Neural progenitor cell (in vitro differentiated cells): ENCODE measurements at regions not wholly inside any gene's neighbourhood (a gene's known extent, or its start where the extent isn't known, plus 50 kb on each side); places are given as distances from the start of the nearest gene placed in this dataset.
"Not testable (repeated sequence)": the region's sequence is repeated elsewhere in the genome, so short reads cannot be mapped to it uniquely, and the experiment has no call there.

Experiments used
- DNase-seq: peaks from one replicate; pipeline ENCODE4 v3.0.0-alpha.2; 2016; ENCODE audit warnings: low spot score
- H2AFZ ChIP-seq: fragments of 200-600 bp; sonication (generic); replicated peaks from 2 replicates; pipeline ENCODE4 v1.6.1; 2016; ENCODE audit warnings: antibody characterized with exemption
- H3F3A ChIP-seq: fragments of 200-600 bp; sonication (generic); 2 replicates; pipeline ENCODE4 v1.6.1; 2016; ENCODE audit warnings: antibody characterized with exemption, low read depth
- H3K27ac ChIP-seq: fragments of 200-600 bp; sonication (generic); 2 replicates; pipeline ENCODE4 v1.5.1; 2016; ENCODE audit warnings: mild to moderate bottlenecking
- H3K27me3 ChIP-seq: fragments of 200-600 bp; sonication (generic); 2 replicates; pipeline ENCODE4 v1.6.1; 2016; ENCODE audit warnings: mild to moderate bottlenecking, moderate library complexity
- H3K36me3 ChIP-seq: fragments of 200-600 bp; sonication (generic); 2 replicates; pipeline ENCODE4 v1.5.1; 2016
- H3K4me1 ChIP-seq: fragments of 200-600 bp; sonication (generic); 2 replicates; pipeline ENCODE4 v1.6.1; 2016; ENCODE audit warnings: mixed run types
- H3K4me2 ChIP-seq: fragments of 200-600 bp; sonication (generic); 2 replicates; pipeline ENCODE4 v1.6.1; 2016
- H3K4me3 ChIP-seq: fragments of 200-600 bp; sonication (generic); 2 replicates; pipeline ENCODE4 v1.5.1; 2016
- H3K79me2 ChIP-seq: fragments of 200-600 bp; sonication (generic); 2 replicates; pipeline ENCODE4 v1.6.1; 2016; ENCODE audit warnings: low read depth
- H3K9ac ChIP-seq: fragments of 200-600 bp; sonication (generic); 2 replicates; pipeline ENCODE4 v1.6.1; 2016
- H3K9me3 ChIP-seq: fragments of 200-600 bp; sonication (generic); 2 replicates; pipeline ENCODE4 v1.5.1; 2016; ENCODE audit warnings: low read depth
- H4K20me1 ChIP-seq: fragments of 200-600 bp; sonication (generic); 2 replicates; pipeline ENCODE4 v1.6.1; 2016; ENCODE audit warnings: low read depth
- H3K27ac Mint-ChIP-seq: 3 replicates; pipeline ENCODE4 v1.8.0; 2021; ENCODE audit warnings: mixed read lengths
- H3K27me3 Mint-ChIP-seq: 2 replicates; pipeline ENCODE4 v1.8.0; 2022; ENCODE audit warnings: low read depth, mild to moderate bottlenecking, inconsistent platforms, moderate library complexity, mixed read lengths; ENCODE audit not compliant: insufficient read depth
- H3K36me3 Mint-ChIP-seq: 3 replicates; pipeline ENCODE4 v1.8.0; 2021; ENCODE audit warnings: mixed read lengths
- H3K4me1 Mint-ChIP-seq: 3 replicates; pipeline ENCODE4 v1.8.0; 2021; ENCODE audit warnings: mixed read lengths
- H3K4me3 Mint-ChIP-seq: 3 replicates; pipeline ENCODE4 v1.8.0; 2021; ENCODE audit warnings: mild to moderate bottlenecking, moderate library complexity, mixed read lengths
- H3K9me3 Mint-ChIP-seq: 3 replicates; pipeline ENCODE4 v1.8.0; 2020; ENCODE audit warnings: mixed read lengths
- CTCF ChIP-seq: fragments of 200-600 bp; sonication (generic); IDR thresholded peaks from 2 replicates; pipeline ENCODE4 v1.5.1; 2017; ENCODE audit warnings: antibody characterized with exemption, mild to moderate bottlenecking
- EZH2 ChIP-seq: fragments of 200-600 bp; sonication (generic); IDR thresholded peaks from 2 replicates; pipeline ENCODE4 v1.6.1; 2017; ENCODE audit warnings: antibody characterized with exemption, mild to moderate bottlenecking, moderate library complexity
- EZH2phosphoT487 ChIP-seq: fragments of 200-600 bp; sonication (generic); IDR thresholded peaks from 2 replicates; pipeline ENCODE4 v1.6.1; 2017; ENCODE audit warnings: antibody characterized with exemption

- Mint-ChIP-seq H3K4me1 (peaks cover 3% of the 10 kb centered on the region), H3K9me3 (peaks cover 2% of the 10 kb centered on the region), H3K27me3 (no peaks in the 10 kb centered on the region), H3K27ac (no peak overlapping the region), H3K36me3 (no peaks in the 10 kb centered on the region), H3K4me3 (no peak overlapping the region)
- Histone ChIP-seq H3K9me3 (no peaks in the 10 kb centered on the region), H3K4me3 (no peak overlapping the region), H3K36me3 (no peaks in the 10 kb centered on the region), H2AFZ (no peak overlapping the region), H3K27ac (no peak overlapping the region), H4K20me1 (no peaks in the 10 kb centered on the region), H3K4me1 (no peaks in the 10 kb centered on the region), H3K27me3 (no peaks in the 10 kb centered on the region), H3K79me2 (no peaks in the 10 kb centered on the region), H3F3A (no peaks in the 10 kb centered on the region), H3K9ac (no peak overlapping the region), H3K4me2 (no peak overlapping the region)
- TF ChIP-seq EZH2 (no peak), EZH2phosphoT487 (no peak), CTCF (no peak)
- DNase-seq, result no peak
These were observed 1088.3 kb downstream of the SORCS3 start for GRCh38 chr10:105729428-105729827.

GRCh38 chr10:105727586-105727985 lies 1086.5 kb downstream of the SORCS3 start:
- not testable (repeated sequence) for H3F3A ChIP-seq, DNase-seq, H4K20me1 ChIP-seq, H3K9ac ChIP-seq, H3K4me1 Mint-ChIP-seq, H3K27ac Mint-ChIP-seq, H3K4me3 Mint-ChIP-seq, H3K9me3 Mint-ChIP-seq, H2AFZ ChIP-seq, H3K4me2 ChIP-seq, H3K4me1 ChIP-seq, H3K27me3 Mint-ChIP-seq, H3K36me3 Mint-ChIP-seq, H3K4me3 ChIP-seq, H3K27ac ChIP-seq, H3K79me2 ChIP-seq, H3K9me3 ChIP-seq, H3K27me3 ChIP-seq, H3K36me3 ChIP-seq

- no peak overlapping the region for H3K4me3 ChIP-seq
- Mint-ChIP-seq H3K4me1 (peaks cover 3% of the 10 kb centered on the region), H3K9me3 (peaks cover 2% of the 10 kb centered on the region), H3K27me3 (no peaks in the 10 kb centered on the region), H3K36me3 (no peaks in the 10 kb centered on the region), H3K4me3 (no peak overlapping the region), H3K27ac (no peak overlapping the region)
- no peak overlapping the region for H3K4me2 ChIP-seq
- no peak for DNase-seq
- H4K20me1 ChIP-seq, result no peaks in the 10 kb centered on the region
- no peaks in the 10 kb centered on the region for H3K27me3 ChIP-seq
- no peaks in the 10 kb centered on the region for H3K4me1 ChIP-seq
- no peaks in the 10 kb centered on the region for H3F3A ChIP-seq
- H3K9me3 ChIP-seq, result no peaks in the 10 kb centered on the region
- H3K36me3 ChIP-seq, result no peaks in the 10 kb centered on the region
- no peak overlapping the region for H3K27ac ChIP-seq
- no peaks in the 10 kb centered on the region for H3K79me2 ChIP-seq
- TF ChIP-seq CTCF (no peak), EZH2 (no peak), EZH2phosphoT487 (no peak)
- no peak overlapping the region for H3K9ac ChIP-seq
- H2AFZ ChIP-seq, result no peak overlapping the region
These were observed 1086.0 kb downstream of the SORCS3 start for GRCh38 chr10:105727131-105727530.

- H3K4me1 Mint-ChIP-seq, result peaks cover 3% of the 10 kb centered on the region
- Histone ChIP-seq H3K9ac (no peak overlapping the region), H2AFZ (no peak overlapping the region), H3F3A (no peaks in the 10 kb centered on the region), H3K27me3 (no peaks in the 10 kb centered on the region), H4K20me1 (no peaks in the 10 kb centered on the region), H3K4me2 (no peak overlapping the region), H3K9me3 (no peaks in the 10 kb centered on the region), H3K27ac (no peak overlapping the region), H3K4me1 (no peaks in the 10 kb centered on the region), H3K36me3 (no peaks in the 10 kb centered on the region), H3K79me2 (no peaks in the 10 kb centered on the region), H3K4me3 (no peak overlapping the region)
- H3K4me3 Mint-ChIP-seq, result no peak overlapping the region
- no peak for DNase-seq
- H3K27ac Mint-ChIP-seq, result no peak overlapping the region
- H3K36me3 Mint-ChIP-seq, result no peaks in the 10 kb centered on the region
- H3K27me3 Mint-ChIP-seq, result no peaks in the 10 kb centered on the region
- TF ChIP-seq CTCF (no peak), EZH2phosphoT487 (no peak), EZH2 (no peak)
- H3K9me3 Mint-ChIP-seq, result peaks cover 2% of the 10 kb centered on the region
These were observed 1085.1 kb downstream of the SORCS3 start for GRCh38 chr10:105726149-105726548.
